GM19468 (cell line): ENCODE measurements at regions not wholly inside any gene's neighbourhood (a gene's known extent, or its start where the extent isn't known, plus 50 kb on each side); places are given as distances from the start of the nearest gene placed in this dataset.

Experiments
- ATAC-seq: cut with Tn5 transposase; IDR thresholded peaks from one replicate; pipeline ENCODE4 v1.9.1; 2021; ENCODE audit warnings: mild to moderate bottlenecking, moderate library complexity, moderate number of reproducible peaks; ENCODE audit not compliant: unreplicated experiment; ENCODE audit errors: extremely low read depth

GRCh38 chr22:49052023-49052538 is 775.6 kb downstream of the BRD1 start:
- ATAC-seq: no peak

GRCh38 chr22:49051491-49052022 is 776.1 kb downstream of the BRD1 start:
- no peak for ATAC-seq

- no peak for ATAC-seq
Measured at GRCh38 chr22:49049691-49050090, 778.0 kb downstream of the BRD1 start.

DNA sequence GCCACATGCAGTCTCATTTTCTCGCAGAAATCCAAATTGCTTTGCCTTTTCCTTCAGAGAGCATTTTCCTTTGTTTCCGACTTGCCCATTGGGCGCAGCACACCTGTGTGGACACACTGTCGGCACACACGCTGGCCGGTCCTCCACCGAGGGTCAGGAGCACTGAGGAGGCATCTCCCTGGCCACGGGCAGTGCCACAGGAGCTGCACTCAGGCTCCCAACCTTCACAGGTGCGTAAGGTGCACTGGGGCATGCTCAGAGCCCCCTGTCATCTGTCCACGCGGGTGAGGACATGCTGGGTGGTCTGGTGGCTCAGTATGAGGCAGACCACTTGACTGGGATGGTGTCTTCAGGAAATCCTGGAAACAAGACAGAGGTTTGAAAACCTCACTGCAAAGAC is 779.1 kb downstream of the BRD1 start:
- ATAC-seq: no peak

DNA sequence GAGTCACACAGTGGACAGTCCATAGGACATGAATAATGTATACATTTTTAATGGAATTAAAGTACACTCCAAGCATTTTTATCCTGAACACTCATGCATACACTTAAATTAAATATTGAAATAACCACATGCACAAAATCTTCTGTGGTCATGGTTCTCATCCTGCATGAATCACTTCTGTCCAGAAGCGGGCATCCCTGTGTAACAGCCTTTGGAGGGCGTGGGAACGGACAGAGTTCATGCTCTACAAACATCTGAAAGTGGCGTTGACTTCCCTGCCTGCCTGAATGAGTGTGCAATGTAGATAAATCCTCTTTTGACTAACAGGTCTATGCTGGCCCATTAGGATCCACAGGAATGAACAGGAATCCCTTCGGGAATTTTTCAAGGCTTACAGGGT is 780.2 kb downstream of the BRD1 start:
- no peak for ATAC-seq

DNA sequence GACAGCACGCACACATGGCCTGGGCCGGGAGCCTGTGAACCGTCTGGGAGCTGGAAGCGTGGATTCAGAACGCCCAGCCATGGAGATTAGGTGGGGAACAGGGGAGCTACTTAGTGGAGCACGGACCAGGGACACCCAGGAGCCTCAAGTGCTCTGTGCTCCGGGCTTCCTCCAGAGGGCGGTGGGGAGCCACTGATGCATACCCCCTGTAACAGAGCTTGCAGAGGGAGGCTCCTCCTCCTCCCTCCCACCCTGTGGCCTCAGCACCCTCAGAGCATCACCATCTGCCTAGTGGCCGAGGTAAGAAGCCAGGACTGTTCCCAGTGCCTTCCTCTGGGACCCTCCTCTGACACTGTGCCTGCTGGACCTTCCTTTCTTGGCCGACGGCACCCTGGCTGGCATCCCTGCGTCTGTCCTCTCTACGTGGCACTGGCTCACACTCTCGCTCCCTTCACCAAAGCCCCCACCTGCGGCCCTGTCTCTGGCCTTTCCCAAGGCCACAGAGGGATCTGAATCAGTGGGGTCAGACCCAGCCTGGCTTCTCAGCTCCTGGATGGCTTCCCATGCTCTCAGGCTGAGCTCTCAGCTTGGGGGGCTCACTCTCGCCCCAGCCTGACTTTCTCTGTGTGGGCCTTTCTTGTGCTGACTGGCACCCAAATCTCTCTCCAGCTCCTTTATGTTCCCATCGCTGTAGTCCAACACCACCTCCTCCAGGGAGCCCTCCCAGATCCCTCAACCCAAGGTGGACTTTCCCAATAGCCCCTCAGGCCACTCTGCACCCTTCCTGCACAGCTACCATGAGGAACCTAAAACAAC is 780.9 kb downstream of the BRD1 start:
- no peak for ATAC-seq

GRCh38 chr22:49046000-49046545 is 781.6 kb downstream of the BRD1 start:
- no peak for ATAC-seq

DNA sequence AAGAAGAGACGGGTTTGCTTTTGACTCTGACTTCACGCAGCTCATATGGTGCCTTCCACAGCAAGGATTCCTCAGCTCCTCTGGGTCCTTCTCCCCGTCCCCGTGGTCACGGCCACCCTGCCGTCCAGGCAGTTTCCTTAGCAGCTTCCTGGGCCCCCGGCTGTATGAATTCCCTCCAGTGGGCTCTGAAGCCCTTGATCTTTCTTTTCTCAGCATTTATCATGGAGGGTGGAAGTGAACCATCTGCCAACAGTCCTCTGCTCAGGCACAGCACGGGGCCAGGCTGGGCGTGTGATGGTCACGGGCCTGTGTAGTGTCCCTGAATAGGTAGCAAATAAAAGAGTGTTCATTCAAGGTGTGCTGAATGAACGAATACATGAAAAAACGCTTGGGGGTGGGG is 782.4 kb downstream of the BRD1 start:
- ATAC-seq: no peak

DNA sequence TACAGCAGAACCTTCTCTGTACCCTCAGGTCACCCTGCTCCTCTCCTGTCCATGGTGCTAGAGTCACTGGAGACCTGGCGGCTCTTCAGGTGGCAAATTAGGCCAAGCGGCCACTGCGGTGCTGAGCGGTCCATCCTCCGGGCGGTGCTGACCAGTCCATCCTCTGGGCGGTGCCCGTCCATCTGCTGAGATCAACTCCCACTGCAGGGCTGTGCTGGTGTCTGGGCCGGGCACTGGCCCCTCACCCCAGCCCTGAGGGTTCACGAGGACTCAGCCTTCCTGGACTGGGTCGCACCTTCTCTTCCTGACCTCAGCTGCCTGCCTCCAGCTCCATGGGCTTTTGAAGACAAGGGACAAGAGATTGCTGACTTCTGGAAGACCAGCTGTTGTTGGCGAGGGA is 782.9 kb downstream of the BRD1 start:
- ATAC-seq: no peak

- ATAC-seq: no peak
Measured at GRCh38 chr22:49044091-49044490, 783.6 kb downstream of the BRD1 start.

GRCh38 chr22:49042877-49043859 is 784.5 kb downstream of the BRD1 start:
- ATAC-seq: no peak

- ATAC-seq: no peak
Measured at GRCh38 chr22:49042066-49042465, 785.6 kb downstream of the BRD1 start.

- ATAC-seq: no peak
Measured at GRCh38 chr22:49040754-49041467, 786.8 kb downstream of the BRD1 start.

GRCh38 chr22:49040111-49040510 is 787.6 kb downstream of the BRD1 start:
- no peak for ATAC-seq

DNA sequence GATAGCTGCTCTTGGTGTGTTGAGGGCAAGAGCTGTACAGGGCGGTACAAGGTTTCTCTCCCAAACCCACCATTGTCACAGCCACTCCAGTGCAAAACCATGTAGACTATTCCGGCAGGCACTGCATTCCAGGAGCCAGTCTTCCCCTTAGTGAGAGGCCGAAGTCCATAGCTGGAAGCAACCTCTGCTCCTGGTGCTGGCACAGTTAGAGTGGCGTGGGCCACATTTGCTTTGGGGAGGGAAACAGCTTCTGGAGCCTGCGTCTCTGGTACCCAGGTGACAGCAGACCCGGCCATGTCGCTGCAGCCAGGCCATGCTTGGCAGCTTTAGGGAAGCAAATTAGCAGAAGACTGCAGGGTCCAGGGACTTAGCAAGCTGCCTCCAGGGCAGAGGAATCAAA is 788.0 kb downstream of the BRD1 start:
- no peak for ATAC-seq

- no peak for ATAC-seq
Measured at GRCh38 chr22:49037701-49038245, 789.9 kb downstream of the BRD1 start.

DNA sequence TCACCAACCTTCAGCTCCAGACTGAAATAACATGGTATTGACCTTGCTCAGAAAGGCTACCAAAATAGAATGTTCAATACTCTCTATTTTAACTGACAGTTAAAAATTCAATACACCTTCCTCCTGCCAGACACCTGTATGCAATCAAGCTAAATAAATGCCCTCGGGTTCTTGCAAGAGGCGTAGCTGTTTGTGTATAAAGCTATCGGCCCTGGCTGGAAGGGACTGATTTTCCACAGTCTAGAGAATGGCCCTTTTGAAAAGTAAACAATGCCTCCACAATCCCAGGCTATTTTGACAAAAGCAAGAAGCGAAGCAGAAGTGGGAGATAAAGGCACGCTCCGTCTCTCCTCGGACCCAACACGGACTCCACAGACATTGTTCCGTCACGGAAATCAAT is 791.2 kb downstream of the BRD1 start:
- ATAC-seq: no peak

- no peak for ATAC-seq
Measured at GRCh38 chr22:49035818-49036457, 791.7 kb downstream of the BRD1 start.
